NCI-H1694 treated with DMSO at 0.1 percent for 48 hours (cell line): ENCODE measurements at regions not wholly inside any gene's neighbourhood (a gene's known extent, or its start where the extent isn't known, plus 50 kb on each side); places are given as distances from the start of the nearest gene placed in this dataset.
A peak's percentile ranks its signal among the peaks of the same experiment; 100 is the strongest.

Source experiments
- DNase-seq: peaks from one replicate; lab custom pipeline; 2025; lab: John Stamatoyannopoulos, UW

DNA sequence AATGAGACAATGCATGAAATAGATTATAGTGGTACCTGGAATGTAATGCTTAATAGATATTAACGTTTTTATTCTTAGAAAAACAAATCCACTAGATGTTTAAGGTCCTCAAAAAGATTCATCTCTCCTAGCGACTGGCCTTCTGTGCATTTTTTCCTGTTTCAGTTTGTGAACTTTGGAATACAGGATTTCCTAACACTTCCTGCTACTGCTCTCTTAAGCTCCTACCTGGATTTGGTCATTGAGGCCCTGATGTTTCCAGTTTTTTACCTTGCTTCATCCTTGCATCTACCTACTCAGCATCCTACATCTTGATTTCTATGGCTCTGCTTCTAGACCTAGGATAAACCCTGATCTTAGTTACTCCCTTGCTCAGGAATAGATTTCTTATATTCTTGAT lies 188.4 kb downstream of the ABCC12 start:
- no peak for DNase-seq

DNA sequence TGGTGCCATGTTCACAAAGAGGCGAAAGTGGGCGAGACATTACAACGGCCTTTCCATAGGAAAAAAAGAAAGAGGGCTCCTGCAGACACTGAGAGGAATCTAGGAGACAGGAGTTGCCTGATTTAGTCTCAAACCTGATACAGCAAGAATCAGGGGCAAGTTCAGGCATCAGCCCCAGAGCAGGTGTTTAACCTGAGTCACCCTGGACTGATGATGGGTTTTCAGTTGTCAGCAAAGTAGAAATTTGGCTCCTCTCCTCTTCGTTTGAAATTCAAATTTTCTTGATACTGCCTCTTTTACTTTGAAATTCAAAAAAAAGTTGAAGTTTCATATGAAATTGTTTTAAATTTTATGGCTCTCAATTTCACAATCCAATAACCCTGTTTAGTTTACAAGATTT lies 189.5 kb downstream of the ABCC12 start:
- DNase-seq, result no peak

DNA sequence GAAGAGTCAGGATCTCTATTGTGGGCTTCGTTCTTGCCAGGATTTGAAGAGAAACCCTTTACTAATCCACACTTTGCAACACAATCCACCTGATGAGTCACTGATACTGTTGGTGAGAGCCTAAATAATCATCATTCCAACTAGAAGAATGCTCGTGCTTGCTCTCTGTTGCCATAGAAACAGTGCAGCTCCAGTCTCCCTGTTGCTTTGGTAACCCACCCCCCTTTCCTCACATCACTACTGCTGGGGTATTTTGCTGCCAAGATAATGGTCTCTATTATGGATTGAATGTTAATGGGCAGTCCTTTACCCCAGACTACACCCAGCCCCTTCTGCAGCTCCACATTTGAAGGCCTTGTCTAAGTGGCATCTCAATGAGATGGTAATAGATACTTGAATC lies 190.4 kb downstream of the ABCC12 start:
- no peak for DNase-seq

DNA sequence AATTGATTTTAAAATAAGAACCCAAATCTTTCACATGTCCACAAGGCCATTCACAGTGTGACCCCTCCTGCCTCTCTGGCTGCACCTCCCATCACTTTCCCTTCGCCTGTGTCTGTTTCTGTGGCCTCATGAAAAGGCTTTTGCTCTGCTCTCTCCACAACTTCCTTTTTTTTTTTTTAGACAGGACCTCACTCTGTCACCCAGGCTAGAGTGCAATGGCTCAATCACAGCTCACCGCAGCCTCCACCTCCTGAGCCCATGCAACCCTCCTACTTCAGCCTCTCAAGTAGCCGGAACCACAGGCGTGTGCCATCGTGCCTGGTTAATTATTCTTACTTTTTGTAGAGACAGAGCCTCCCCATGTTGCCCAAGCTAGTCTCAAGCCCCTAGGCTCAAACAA lies 197.1 kb downstream of the ABCC12 start:
- DNase-seq, result no peak

DNA sequence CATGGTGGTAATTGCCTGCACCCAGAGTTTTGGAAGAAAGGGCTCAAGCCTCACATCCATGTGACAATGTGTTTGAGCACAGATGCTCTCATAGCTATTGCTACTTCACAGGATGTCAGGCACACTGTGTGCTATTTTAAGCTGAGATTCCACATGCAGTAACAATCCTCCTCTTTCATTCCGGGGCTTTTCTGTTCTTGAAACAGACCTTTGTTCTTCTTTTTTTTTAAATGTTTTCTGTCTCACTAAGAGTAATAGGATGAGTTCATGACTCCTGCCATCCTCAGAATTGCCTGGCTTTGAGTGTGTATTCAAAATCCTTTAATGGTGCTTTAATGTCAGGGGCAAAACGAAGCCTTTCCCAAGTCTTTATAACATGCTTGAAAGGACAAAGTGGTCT lies 198.9 kb downstream of the ABCC12 start:
- no peak for DNase-seq

DNA sequence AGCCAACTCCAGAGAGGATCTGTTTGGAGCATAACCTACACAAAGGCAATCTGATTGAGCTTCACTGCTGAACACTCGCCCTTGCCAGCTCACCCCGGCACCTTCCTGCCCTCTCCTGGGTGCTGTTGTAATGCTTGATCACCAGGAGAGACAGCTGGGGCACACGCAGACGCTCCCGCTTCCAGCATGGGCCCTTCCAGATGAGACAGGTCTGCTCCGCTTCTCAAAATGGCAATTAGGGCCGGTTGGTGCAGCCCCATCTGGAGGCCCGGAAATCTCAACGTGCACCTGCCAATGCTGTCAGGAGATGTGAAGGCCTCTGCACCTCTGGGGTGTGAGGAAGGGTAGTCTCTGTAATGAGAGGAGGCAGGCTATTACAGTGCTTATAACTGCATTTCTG lies 206.1 kb downstream of the ABCC12 start:
- peak; percentile 56 for DNase-seq

DNA sequence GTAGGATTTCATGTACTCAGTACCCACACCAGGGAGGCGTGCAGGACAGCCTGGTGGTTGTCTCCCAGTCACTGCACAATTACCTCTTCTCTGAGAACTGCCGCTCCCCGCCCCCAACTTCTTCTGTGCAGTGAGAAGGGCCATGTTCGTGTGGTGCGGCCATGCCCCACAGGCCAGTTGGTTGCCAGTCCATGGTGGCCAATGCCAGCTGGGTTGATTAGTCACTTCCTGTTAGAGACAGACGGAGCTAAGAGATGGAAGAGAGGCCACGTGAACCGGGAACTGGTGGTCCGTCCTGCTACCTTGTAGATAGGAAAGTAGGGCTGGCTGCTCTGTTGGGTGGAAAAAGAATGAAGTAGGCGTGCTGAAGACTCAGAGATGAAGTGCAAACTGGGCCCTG lies 206.5 kb downstream of the ABCC12 start:
- no peak for DNase-seq

DNA sequence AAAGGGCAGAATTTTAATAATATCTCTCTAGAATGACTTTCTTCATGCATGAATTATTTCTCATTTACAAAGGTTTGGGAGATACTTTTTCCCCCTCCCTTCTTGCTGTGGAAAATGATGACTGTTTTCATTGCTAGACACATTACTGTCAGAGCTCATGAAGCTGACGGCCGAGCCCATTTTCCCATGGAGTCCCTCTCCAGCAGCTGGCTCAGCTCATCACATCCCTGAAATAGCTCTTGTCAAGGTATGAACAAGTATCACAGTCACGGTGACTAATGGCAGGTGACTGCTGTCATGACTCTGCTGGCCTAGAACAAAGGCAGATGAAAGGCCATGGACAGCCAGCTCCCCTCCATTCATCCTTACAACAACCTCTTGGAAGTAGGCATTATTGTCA lies 208.1 kb downstream of the ABCC12 start:
- no peak for DNase-seq

DNA sequence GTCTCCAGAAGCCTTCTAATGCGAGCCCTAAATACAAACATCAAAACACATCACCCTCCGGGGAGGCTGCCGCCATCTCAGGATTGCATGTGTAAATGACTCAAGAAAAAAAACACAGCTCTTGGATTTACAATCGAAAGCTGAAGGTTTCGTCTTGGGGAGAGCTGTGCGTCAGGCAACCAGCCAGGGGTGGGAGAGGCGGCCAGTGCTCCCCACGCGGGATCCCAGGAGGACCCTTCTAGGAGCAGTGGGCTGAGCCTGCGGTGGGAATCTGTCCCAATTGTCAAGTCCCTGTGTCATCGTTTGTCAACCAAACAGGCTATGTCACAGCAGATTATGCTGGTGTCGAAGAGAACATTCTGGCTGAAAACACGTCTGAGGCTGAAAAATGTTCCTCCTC lies 209.7 kb downstream of the ABCC12 start:
- DNase-seq, result no peak

DNA sequence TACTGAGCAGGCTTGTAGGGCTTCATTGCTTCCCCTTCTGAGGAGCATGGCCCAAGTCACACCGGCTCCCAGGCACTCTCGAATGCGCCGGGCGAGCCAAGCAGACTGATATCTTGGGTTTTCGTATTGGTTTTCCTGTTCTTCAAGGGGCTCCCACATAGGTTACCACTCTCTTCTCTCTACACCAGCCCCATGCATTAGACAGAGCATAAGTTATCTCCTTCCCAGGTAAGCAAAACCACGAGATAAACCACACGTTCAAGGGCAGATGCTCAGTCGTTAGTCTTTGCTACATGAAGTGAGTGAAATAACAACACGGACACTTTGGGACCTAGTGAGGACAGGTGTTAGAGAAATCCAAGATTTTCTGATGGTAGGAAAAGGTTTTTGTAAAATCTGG lies 211.2 kb downstream of the ABCC12 start:
- DNase-seq, result no peak

DNA sequence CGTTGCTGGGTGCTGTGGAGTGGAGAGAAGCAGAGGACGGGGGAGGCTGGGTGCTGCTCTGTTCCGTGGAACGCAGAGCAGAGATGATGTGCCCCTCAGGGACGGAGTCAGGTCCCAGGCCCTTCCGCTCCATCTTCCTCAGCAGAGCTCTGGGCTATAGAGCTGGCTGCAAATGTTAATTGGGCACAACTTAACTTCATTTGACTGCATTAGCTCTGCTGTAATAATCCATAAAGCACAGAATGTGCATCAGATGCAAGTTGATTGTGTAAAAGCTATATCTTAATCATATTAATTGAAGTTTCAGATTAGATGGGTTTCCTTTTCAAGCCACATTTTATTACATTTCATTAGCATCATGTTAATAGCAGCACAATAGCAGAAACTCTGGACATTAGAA lies 212.6 kb downstream of the ABCC12 start:
- DNase-seq, result no peak

DNA sequence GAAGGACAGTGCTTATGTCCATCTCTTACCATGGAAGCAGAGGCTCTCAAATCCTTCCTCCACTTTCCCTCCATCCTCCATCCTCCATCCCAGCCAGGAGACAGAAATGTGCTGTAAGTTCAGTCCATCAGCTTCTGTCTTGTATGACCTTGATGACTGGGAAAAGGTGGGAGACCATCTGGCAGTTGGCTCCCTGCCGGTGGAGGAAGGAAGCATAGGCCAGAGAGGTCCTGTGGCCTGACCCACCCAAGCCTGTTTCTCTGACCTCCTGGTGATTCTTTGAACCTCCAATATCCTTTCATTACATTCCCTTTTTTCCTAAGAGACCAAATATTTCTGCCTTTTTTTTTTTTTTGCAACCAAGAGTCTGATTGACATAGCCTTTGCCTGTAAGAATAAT lies 215.3 kb downstream of the ABCC12 start:
- no peak for DNase-seq

DNA sequence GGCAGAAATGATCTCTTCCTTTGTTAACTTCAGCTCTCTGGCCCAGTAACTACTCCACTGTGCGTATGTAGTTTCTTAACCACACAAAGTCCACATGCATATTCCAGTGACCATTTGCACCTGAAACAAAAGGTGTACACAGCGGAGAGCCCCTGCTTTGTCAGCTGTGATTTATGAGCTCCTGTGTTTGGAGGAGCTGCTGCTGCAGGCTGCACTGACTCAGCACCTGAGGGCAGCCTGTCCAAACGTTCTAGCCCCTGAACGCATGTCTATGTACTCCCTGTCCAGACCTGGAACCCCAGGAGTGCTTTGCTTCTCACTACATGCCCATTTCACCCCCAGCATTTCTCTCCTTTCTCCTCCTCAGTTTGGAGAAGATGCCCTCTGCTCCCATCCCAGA lies 216.1 kb downstream of the ABCC12 start:
- no peak for DNase-seq

DNA sequence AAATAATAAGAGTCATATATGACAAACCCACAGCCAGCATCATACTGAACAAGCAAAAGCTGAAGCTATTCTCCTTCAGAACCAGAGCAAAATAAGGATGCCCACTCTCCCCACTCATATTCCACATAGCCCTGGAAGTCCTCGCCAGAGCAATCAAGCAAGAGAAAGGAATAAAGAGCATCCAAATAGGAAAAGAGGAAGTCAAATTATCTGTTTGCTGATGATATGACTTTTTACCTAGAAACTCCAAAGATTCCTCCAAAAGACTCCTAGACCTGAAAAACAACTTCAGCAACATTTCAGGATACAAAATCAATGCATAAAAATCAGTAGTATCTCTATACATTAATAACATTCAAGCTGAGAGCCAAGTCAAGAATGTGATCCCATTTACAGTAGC lies 217.5 kb downstream of the ABCC12 start:
- no peak for DNase-seq

DNA sequence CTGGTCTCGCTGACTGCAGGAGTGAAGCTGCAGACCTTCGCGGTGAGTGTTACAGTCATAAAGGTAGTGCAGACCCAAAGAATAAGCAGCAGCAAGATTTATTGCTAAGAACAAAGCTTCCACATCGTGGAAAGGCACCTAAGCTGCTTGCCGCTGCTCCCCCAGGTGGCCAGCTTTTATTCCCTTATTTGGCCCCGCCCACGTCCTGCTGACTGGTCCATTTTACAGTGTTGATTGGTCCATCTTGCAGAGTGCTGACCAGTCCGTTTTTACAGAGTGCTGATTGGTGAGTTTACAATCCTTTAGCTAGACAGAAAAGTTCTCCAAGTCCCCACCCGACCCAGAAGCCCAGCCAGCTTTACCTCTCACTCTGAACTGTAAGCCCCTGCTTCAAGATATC lies 227.8 kb downstream of the ABCC12 start:
- no peak for DNase-seq

DNA sequence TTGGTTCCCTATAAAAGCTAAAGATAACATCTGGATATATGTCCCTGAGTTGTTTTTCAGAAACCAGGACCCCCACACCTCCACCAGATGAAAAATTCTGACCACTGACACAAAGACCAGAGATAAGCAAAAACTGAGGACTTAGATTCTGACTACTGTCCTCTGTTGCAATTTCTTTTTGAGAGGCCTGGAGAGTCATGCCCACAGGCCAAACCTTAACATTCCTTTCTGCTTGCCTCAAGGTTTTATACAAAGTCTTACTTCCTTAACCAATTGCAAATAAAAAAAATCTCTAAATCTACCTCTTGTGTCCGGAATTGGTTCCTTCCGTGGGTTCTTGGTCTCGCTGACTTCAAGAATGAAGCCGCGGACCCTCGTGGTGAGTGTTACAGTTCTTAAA lies 228.5 kb downstream of the ABCC12 start:
- DNase-seq, result no peak

DNA sequence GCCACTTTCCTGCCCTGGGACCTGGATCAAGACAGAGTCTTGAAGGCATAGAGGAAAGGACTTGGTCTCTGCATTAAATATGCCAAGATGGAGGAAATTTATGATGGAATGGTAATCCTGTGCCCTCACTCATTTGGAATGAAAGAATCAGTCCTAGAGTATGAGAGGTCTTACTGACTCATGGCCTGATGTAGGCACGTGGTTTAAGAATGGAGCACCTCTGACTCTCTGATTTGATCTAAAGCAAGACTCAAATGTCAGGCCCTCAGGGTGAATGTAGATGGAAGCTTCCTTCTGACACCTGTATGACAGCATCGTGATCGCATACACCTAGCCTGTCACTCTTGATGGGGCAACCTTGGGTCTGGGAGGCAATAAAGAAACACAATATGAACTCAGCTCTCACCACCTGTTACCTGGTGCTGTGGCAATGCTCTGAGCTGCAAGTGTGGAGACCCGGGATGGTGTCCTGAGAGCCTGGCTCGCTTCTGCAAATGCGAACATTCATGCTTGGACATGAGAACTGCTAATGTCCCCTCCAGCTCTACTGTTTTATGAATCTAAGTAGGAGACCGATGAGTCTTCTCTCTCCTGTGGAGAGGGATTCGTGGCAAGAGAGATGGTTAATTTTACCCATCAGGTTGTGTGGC lies 229.9 kb downstream of the ABCC12 start:
- no peak for DNase-seq

DNA sequence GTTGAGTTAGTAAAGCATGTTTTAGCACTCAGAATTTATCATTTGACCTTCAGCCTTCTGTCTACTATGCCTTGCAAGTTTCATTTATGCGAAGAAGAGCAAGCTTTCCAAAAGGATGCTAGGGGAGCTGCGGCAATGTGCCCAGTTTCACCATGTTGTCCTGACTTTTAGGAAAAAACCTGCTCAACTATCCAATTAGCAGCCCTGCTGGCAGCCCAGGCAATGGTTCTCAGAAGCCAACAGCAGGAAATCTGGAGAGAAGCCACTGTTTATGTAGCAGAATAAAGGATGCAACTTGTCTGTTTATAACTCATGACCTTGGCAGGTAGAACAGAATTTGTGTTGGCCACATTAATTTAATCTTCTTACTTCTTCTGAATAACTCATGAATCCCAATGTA lies 230.8 kb downstream of the ABCC12 start:
- no peak for DNase-seq

DNA sequence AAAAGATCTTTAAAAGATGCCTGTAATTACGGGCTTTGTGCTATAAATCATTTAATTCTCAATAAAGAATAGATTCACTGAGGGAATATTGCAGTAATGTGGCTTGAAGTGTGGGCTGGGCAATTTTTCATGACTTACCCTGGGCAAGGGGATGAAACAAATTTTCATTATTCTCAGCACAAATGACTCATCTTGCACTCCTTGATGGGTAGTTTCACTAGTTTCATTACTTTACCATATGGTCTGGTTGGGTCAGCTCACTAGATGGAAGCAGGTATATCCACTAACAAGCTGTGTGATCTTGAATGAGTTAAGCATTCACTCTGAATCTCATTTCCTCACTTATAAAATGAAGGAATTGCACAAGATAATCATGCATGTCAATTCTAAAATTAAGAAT lies 234.3 kb downstream of the ABCC12 start:
- no peak for DNase-seq

DNA sequence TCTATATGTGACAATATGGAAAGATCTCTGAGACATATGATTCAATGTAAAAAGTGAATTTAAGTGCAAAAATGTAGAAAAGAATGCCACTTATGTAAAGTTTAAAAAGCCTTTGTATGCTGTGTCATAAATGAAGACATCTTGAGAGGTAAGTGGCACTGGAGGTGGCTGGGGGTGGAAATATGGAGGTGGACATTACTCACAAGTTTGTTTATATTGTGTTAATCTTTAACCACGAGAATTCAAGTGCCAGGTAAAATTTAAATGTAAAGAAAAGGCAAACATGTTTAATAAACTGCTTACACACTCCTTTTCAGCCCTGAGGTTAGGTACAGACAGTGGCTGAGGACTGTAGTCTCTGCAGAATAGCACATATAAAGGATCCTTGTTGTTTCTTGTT lies 235.1 kb downstream of the ABCC12 start:
- DNase-seq, result no peak

DNA sequence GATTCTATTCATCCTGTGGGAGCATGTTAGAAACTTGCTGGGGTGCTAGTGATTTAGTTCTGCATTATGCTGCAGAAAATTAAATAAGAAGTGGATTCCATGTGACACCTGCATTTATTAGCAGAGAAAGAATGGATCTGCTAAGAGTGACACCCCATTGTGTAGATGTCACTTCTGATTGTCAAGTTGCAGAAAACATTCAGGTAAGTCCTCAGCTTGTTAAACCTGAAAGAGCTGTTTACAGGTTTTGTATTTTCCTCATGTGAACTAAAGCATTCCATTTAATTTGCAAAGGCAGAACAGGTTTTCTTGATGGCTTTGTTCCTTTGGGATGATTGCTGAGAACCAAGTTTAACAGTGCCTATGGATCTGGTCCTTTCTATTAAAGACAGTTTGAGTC lies 238.7 kb downstream of the ABCC12 start:
- DNase-seq, result no peak

DNA sequence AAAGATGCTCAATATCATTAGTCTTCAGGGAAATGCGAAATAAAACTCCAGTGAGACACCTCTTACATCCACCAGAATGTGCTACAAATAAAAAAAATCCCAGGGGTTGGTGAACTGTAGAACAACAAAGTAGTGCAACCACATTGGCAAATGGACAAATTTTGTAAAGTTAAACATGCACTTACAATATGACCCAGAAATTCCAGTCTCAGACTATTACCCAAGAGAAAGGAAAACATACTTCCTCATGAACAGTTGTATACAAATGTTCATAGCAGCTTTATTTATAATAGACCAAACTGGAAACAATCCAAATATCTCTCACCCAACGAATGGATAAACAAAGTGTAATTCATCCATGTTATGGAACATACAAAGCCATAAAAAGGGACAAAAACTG lies 239.5 kb downstream of the ABCC12 start:
- DNase-seq, result no peak

DNA sequence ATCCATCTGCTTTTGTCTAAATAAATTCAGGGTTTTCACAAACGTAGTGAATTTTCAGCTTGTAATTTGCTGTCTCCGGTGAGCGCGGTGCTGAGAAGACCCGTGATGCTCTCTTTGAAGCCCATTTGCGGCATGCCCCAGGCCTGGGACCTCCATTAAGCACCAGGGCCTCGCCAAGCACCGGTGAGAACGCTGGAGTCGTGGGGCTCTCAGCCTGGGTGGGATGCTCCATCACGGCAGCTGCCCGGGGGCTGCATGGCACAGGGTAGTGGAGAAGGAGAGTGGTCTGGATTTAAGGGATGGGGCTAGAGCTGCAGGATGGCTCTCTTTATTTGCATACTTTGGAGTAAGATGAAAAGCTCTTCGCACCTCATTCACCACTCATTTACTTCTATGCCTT lies 248.7 kb downstream of the ABCC12 start:
- DNase-seq, result no peak

DNA sequence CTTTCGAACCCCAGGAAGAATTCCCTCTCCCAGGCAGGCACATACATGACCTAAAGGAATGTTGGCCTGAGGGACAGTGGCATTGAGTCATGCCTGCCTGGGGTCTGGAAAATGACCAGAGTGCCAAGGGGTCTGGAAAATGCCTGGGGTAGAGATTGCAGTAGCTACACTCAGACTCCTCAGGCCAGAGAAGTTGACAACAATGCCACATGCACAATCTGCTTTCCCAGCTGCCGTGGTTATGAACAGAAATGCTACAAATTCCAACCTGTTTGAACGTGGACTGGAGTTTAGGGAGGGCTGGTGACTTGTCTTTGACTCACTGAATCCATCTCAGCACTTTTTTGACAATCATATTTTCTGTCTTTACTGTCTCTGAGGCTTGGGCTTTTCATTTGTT lies 250.0 kb downstream of the ABCC12 start:
- no peak for DNase-seq

DNA sequence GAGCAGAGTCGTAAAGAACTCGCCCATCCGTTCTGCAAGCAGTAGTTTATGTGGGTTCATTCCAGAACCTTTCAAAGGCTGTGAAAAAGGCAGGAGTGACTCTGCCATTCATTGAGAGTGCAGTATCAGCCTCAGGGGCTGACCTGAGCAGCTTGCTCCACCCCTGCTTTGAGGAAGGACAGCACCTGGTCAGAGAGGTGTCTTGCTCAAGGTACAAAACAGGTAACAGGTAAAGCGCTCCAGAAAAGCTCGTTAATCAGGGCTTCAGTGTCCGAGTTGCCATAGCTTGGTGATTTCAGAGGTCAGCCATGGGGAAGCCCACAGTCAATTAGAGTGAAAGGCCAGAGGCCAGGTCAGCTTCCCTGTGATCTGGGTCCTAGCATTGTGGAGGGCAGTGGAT lies 251.1 kb downstream of the ABCC12 start:
- DNase-seq, result no peak
